Left ventricle myocardium inferior (tissue), 1 donor: ENCODE measurements at regions not wholly inside any gene's neighbourhood (a gene's known extent, or its start where the extent isn't known, plus 50 kb on each side); places are given as distances from the start of the nearest gene placed in this dataset.

Experiments
- DNase-seq: peaks from one replicate; pipeline ENCODE4 v3.0.0-alpha.2; 2020
- H3K27ac ChIP-seq: fragments of 200-600 bp; replicated peaks from 2 replicates; pipeline ENCODE4 v1.8.0; 2021
- H3K27me3 ChIP-seq: fragments of 200-600 bp; 2 replicates; pipeline ENCODE4 v1.8.0; 2021; ENCODE audit warnings: low read depth
- H3K36me3 ChIP-seq: fragments of 200-600 bp; 2 replicates; pipeline ENCODE4 v1.8.0; 2021
- H3K4me1 ChIP-seq: fragments of 200-600 bp; 2 replicates; pipeline ENCODE4 v1.8.0; 2021
- H3K4me3 ChIP-seq: fragments of 200-600 bp; 2 replicates; pipeline ENCODE4 v1.8.0; 2021; ENCODE audit warnings: mild to moderate bottlenecking, moderate library complexity
- H3K9me3 ChIP-seq: fragments of 200-600 bp; replicated peaks from 2 replicates; pipeline ENCODE4 v1.8.0; 2021
- CTCF ChIP-seq: fragments of 200-600 bp; IDR thresholded peaks from 2 replicates; pipeline ENCODE4 v1.8.0; 2021; ENCODE audit warnings: antibody characterized with exemption, mild to moderate bottlenecking, borderline replicate concordance
- intact Hi-C: fragments of 100-400 bp; cut with micrococcal nuclease; formaldehyde crosslinking; loops from one replicate; pipeline ENCODE4 v1.11.0; 2022
- donor health status: DM: no; HTN: yes; CAD: no; lungs with severe emphysema.

- no peaks in the 10 kb centered on the region for H3K9me3 ChIP-seq
- no peak overlapping the region for H3K4me3 ChIP-seq
- H3K36me3 ChIP-seq = no peaks in the 10 kb centered on the region
- peaks cover 49% of the 10 kb centered on the region for H3K27me3 ChIP-seq
- intact Hi-C loops = no loop called here
- no peaks in the 10 kb centered on the region for H3K4me1 ChIP-seq
- no peak for DNase-seq
- no peak overlapping the region for H3K27ac ChIP-seq
- TF ChIP-seq CTCF = no peak
Observed at GRCh38 chr16:86637744-86638143, 59.4 kb downstream of the FOXL1 start.

GRCh38 chr16:86638642-86639041 lies 60.3 kb downstream of the FOXL1 start:
- intact Hi-C loops = no loop called here
- Histone ChIP-seq H3K4me1 (no peaks in the 10 kb centered on the region), H3K9me3 (no peaks in the 10 kb centered on the region), H3K27ac (peak overlapping the region; percentile 67), H3K27me3 (peaks cover 49% of the 10 kb centered on the region), H3K36me3 (no peaks in the 10 kb centered on the region), H3K4me3 (no peak overlapping the region)
- no peak for TF ChIP-seq CTCF
- no peak for DNase-seq

- Histone ChIP-seq H3K4me1 (no peaks in the 10 kb centered on the region), H3K27ac (peak overlapping the region; percentile 67), H3K4me3 (no peak overlapping the region), H3K27me3 (peaks cover 49% of the 10 kb centered on the region), H3K9me3 (no peaks in the 10 kb centered on the region), H3K36me3 (no peaks in the 10 kb centered on the region)
- peak; percentile 35 for DNase-seq
- intact Hi-C loops = no loop called here
- no peak for TF ChIP-seq CTCF
Observed at GRCh38 chr16:86639354-86639753, 61.0 kb downstream of the FOXL1 start.

GRCh38 chr16:86640265-86640843 lies 62.0 kb downstream of the FOXL1 start:
- H3K27me3 ChIP-seq = peaks cover 49% of the 10 kb centered on the region
- intact Hi-C loops = no loop called here
- no peak for DNase-seq
- no peak for TF ChIP-seq CTCF
- H3K4me3 ChIP-seq = no peak overlapping the region
- H3K4me1 ChIP-seq = no peaks in the 10 kb centered on the region
- peak overlapping the region; percentile 67 for H3K27ac ChIP-seq
- H3K36me3 ChIP-seq = no peaks in the 10 kb centered on the region
- no peaks in the 10 kb centered on the region for H3K9me3 ChIP-seq

- no peak for TF ChIP-seq CTCF
- Histone ChIP-seq H3K27me3 (peaks cover 47% of the 10 kb centered on the region), H3K4me1 (no peaks in the 10 kb centered on the region), H3K9me3 (peaks cover 3% of the 10 kb centered on the region), H3K4me3 (no peak overlapping the region), H3K36me3 (peaks cover under 1% of the 10 kb centered on the region), H3K27ac (no peak overlapping the region)
- DNase-seq = no peak
- intact Hi-C loops = no loop called here
Observed at GRCh38 chr16:86642087-86642486, 63.7 kb downstream of the FOXL1 start.
